ENCODE measurements at regions not wholly inside any gene's neighbourhood (a gene's known extent, or its start where the extent isn't known, plus 50 kb on each side); places are given as distances from the start of the nearest gene placed in this dataset.

DNA sequence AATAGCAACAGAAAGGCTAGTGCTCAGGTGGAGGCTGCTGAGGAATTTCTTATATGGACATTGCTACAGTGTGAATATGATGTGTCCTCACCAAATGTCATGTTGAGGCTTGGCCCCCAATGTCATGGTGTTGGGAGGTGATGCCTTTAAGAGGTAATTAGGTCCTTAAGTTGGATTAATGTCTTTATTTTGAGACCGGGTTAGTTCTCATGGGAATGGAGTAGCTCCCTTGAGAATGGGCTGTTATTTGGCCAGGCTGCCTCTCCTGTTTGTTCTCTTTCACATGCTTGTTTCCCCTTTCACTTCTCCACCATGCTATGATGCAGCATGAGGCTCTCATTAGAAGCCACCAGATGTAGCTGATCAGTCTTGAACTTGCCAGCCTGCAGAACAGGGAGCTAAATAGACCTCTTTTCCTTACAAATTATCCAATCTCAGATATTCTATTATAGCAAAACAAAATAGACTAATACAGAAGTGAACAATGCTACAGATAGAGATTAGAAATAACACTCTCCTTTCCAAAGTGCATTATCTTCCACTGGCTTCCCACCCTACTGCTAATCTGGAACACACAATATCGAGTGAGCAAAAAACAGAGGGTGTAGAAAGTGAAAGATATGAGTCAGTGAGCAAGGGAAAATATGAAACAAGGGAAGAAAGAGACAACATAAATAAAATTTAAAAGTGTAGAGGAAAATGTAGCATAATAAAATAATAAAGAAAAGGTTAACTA, 160.2 kb downstream of the NTMT2 start:
- TF ChIP-seq, protein P1, sequence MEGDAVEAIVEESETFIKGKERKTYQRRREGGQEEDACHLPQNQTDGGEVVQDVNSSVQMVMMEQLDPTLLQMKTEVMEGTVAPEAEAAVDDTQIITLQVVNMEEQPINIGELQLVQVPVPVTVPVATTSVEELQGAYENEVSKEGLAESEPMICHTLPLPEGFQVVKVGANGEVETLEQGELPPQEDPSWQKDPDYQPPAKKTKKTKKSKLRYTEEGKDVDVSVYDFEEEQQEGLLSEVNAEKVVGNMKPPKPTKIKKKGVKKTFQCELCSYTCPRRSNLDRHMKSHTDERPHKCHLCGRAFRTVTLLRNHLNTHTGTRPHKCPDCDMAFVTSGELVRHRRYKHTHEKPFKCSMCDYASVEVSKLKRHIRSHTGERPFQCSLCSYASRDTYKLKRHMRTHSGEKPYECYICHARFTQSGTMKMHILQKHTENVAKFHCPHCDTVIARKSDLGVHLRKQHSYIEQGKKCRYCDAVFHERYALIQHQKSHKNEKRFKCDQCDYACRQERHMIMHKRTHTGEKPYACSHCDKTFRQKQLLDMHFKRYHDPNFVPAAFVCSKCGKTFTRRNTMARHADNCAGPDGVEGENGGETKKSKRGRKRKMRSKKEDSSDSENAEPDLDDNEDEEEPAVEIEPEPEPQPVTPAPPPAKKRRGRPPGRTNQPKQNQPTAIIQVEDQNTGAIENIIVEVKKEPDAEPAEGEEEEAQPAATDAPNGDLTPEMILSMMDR (IDR thresholded peaks at IDR 0.05): no peak
- TF ChIP-seq POLR2A (IDR thresholded peaks at IDR 0.05): no peak

Data from lower leg skin (tissue), 3 donors.